ENCODE measurements at regions not wholly inside any gene's neighbourhood (a gene's known extent, or its start where the extent isn't known, plus 50 kb on each side); places are given as distances from the start of the nearest gene placed in this dataset.

DNA sequence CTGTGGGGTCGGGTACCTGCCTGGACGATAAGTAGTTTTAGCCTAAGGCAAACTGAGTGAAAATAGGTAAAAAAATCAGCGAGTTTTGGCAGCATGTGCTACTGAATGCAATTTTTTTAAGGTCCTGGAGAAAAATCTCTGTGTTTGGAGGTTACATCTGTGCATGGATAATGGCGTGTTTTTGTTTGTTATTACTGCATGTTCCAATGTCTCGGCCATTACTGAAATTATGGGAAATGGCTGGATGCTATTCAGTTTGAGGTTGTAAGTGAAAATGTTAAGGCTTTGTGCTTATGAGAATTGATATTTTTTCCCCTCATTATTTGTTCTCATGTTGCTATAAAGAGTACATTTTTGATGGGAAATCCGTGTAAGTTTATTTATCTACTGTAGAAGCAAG, 441.7 kb downstream of the PRDM2 start:
- Mint-ChIP-seq H3K36me3 (ENCODE audit: unreplicated experiment) (no peaks in the 10 kb centered on the region), H3K9me3 (ENCODE audit: unreplicated experiment) (no peaks in the 10 kb centered on the region), H3K4me3 (ENCODE audit: unreplicated experiment) (no peak overlapping the region), H3K27ac (ENCODE audit: unreplicated experiment) (no peak overlapping the region), H3K4me1 (ENCODE audit: low read depth, unreplicated experiment) (no peaks in the 10 kb centered on the region), H3K27me3 (ENCODE audit: unreplicated experiment) (no peaks in the 10 kb centered on the region)
- TF ChIP-seq, protein P1, sequence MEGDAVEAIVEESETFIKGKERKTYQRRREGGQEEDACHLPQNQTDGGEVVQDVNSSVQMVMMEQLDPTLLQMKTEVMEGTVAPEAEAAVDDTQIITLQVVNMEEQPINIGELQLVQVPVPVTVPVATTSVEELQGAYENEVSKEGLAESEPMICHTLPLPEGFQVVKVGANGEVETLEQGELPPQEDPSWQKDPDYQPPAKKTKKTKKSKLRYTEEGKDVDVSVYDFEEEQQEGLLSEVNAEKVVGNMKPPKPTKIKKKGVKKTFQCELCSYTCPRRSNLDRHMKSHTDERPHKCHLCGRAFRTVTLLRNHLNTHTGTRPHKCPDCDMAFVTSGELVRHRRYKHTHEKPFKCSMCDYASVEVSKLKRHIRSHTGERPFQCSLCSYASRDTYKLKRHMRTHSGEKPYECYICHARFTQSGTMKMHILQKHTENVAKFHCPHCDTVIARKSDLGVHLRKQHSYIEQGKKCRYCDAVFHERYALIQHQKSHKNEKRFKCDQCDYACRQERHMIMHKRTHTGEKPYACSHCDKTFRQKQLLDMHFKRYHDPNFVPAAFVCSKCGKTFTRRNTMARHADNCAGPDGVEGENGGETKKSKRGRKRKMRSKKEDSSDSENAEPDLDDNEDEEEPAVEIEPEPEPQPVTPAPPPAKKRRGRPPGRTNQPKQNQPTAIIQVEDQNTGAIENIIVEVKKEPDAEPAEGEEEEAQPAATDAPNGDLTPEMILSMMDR (IDR thresholded peaks at IDR 0.05; ENCODE audit: partially characterized antibody, unreplicated experiment) = no peak
- no peak for DNase-seq

DNA sequence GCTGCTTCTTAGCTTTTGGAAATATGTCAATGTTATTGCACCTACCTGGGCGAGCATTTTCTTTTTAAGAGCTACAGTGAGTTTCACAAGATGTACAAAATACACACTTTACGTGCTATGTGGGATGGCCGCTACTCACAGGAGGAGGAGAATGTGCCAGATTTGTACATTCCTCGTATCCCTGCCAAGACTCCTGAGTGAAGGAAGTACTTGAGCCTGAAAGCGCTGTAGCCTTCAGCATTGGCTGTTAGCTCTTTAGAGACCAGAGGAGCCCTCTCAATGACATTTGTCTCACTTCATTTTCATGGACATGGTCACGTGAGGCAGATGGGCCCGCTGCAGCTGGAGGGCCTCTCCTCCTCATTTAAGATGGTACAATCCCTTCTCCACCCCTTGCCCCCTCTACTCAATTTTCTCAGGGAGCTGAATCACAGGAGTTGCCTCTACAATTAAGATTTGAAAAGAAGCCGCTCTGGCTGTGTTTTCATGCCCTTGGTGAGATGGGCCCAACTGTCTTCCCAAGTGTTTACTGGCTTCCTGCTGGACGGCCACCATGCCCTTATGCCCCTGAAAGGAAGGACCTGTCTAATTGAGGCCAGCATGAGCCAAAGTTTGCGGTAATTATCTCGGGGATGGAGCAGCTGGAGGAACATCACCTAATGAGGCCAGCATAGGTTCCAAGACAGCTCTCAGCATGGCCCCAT, 442.6 kb downstream of the PRDM2 start:
- Mint-ChIP-seq H3K27me3 (ENCODE audit: unreplicated experiment) (no peaks in the 10 kb centered on the region), H3K36me3 (ENCODE audit: unreplicated experiment) (no peaks in the 10 kb centered on the region), H3K27ac (ENCODE audit: unreplicated experiment) (no peak overlapping the region), H3K9me3 (ENCODE audit: unreplicated experiment) (no peaks in the 10 kb centered on the region), H3K4me3 (ENCODE audit: unreplicated experiment) (no peak overlapping the region), H3K4me1 (ENCODE audit: low read depth, unreplicated experiment) (no peaks in the 10 kb centered on the region)
- TF ChIP-seq, protein P1 (IDR thresholded peaks at IDR 0.05; ENCODE audit: partially characterized antibody, unreplicated experiment) = no peak
- DNase-seq = no peak

DNA sequence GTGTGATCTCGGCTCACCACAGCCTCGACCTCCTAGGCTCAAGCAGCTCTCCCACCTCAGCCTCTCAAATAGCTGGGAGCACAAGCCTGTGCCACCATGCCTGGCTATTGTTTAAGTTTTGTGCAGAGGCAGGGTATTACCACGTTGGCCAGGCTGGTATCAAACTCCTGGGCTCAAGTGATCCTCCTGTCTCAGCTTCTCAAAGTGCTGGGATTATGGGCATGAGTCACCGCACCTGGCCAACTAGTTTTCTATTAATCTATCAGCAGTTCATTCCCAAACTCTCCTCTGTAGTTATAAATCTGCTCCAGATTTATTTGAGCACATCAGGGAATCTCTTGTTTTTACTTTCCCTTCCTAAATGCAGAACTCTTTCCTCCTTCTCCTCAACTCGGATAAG, 443.8 kb downstream of the PRDM2 start:
- H3K36me3 Mint-ChIP-seq (ENCODE audit: unreplicated experiment) = no peaks in the 10 kb centered on the region
- no peak for DNase-seq
- peaks cover 1% of the 10 kb centered on the region for H3K27me3 Mint-ChIP-seq (ENCODE audit: unreplicated experiment)
- H3K9me3 Mint-ChIP-seq (ENCODE audit: unreplicated experiment) = no peaks in the 10 kb centered on the region
- no peak overlapping the region for H3K27ac Mint-ChIP-seq (ENCODE audit: unreplicated experiment)
- TF ChIP-seq, protein P1 (IDR thresholded peaks at IDR 0.05; ENCODE audit: partially characterized antibody, unreplicated experiment) = no peak
- no peak overlapping the region for H3K4me3 Mint-ChIP-seq (ENCODE audit: unreplicated experiment)
- no peaks in the 10 kb centered on the region for H3K4me1 Mint-ChIP-seq (ENCODE audit: low read depth, unreplicated experiment)

DNA sequence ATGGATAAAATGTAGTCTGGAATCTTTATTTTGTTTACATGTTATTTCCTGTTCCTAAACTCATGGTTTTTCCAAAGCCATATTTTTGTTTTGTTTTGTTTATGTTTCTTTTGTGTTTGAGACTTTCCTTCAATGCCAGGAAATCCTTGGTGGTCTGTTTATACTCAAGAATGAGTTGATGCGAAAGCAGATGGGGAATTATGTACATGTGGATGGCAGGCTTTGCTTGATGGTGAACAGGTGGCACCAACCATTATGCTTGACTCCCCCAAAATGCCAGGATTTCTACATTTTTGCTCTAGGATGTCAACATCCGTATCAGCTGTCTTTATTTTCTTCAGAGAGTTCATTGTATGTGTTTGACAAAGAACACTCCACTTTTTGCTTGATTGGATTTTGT, 448.5 kb downstream of the PRDM2 start:
- TF ChIP-seq, protein P1 (IDR thresholded peaks at IDR 0.05; ENCODE audit: partially characterized antibody, unreplicated experiment) = no peak
- no peaks in the 10 kb centered on the region for H3K36me3 Mint-ChIP-seq (ENCODE audit: unreplicated experiment)
- peaks cover 1% of the 10 kb centered on the region for H3K27me3 Mint-ChIP-seq (ENCODE audit: unreplicated experiment)
- DNase-seq = no peak
- H3K4me3 Mint-ChIP-seq (ENCODE audit: unreplicated experiment) = no peak overlapping the region
- no peak overlapping the region for H3K27ac Mint-ChIP-seq (ENCODE audit: unreplicated experiment)
- H3K9me3 Mint-ChIP-seq (ENCODE audit: unreplicated experiment) = no peaks in the 10 kb centered on the region
- H3K4me1 Mint-ChIP-seq (ENCODE audit: low read depth, unreplicated experiment) = no peaks in the 10 kb centered on the region

DNA sequence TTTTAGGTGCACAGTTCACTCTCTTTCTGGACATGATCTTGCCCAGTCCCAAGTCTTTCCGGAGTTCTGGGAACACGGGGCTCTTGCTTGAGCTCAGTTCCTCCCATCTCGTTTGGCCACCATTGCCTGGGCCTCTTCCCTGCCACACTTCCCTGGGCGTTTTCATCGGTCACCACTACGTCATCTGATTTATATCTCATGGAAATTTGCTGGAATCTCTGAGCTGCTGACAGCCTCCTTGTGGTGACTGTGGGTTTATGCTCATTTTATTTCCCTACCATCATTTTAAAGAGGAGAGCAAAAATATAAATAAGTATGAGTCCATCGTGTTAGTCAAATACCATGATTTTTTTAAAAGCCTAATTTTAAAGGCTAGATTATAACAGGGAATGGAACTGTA, 449.1 kb upstream of the KAZN start:
- Mint-ChIP-seq H3K4me1 (ENCODE audit: low read depth, unreplicated experiment) (no peaks in the 10 kb centered on the region), H3K27ac (ENCODE audit: unreplicated experiment) (no peak overlapping the region), H3K4me3 (ENCODE audit: unreplicated experiment) (peak overlapping the region; percentile 25), H3K9me3 (ENCODE audit: unreplicated experiment) (no peaks in the 10 kb centered on the region), H3K27me3 (ENCODE audit: unreplicated experiment) (peaks cover 1% of the 10 kb centered on the region), H3K36me3 (ENCODE audit: unreplicated experiment) (no peaks in the 10 kb centered on the region)
- no peak for DNase-seq
- TF ChIP-seq, protein P1 (IDR thresholded peaks at IDR 0.05; ENCODE audit: partially characterized antibody, unreplicated experiment) = no peak

Measured in glutamatergic neuron (in vitro differentiated cells).